ENCODE measurements at regions not wholly inside any gene's neighbourhood (a gene's known extent, or its start where the extent isn't known, plus 50 kb on each side); places are given as distances from the start of the nearest gene placed in this dataset.

- no peaks in the 10 kb centered on the region for H3K36me3 Mint-ChIP-seq (ENCODE audit: low read depth, unreplicated experiment)
- DNase-seq (ENCODE audit: low spot score), result no peak
- H3K9me3 Mint-ChIP-seq (ENCODE audit: unreplicated experiment), result no peaks in the 10 kb centered on the region
- TF ChIP-seq CTCF (IDR thresholded peaks at IDR 0.05; ENCODE audit: unreplicated experiment), result no peak
- no peak overlapping the region for H3K27ac Mint-ChIP-seq (ENCODE audit: unreplicated experiment)
- no peak overlapping the region for H3K4me3 Mint-ChIP-seq (ENCODE audit: unreplicated experiment)
- no peaks in the 10 kb centered on the region for H3K4me1 Mint-ChIP-seq (ENCODE audit: unreplicated experiment)
- no peaks in the 10 kb centered on the region for H3K27me3 Mint-ChIP-seq (ENCODE audit: unreplicated experiment)
These were observed 271.2 kb upstream of the AGA start for GRCh38 chr4:177713454-177713853.

GRCh38 chr4:177717407-177717806 lies 275.2 kb upstream of the AGA start:
- Mint-ChIP-seq H3K36me3 (ENCODE audit: low read depth, unreplicated experiment) (no peaks in the 10 kb centered on the region), H3K27ac (ENCODE audit: unreplicated experiment) (no peak overlapping the region), H3K27me3 (ENCODE audit: unreplicated experiment) (no peaks in the 10 kb centered on the region), H3K4me1 (ENCODE audit: unreplicated experiment) (no peaks in the 10 kb centered on the region), H3K4me3 (ENCODE audit: unreplicated experiment) (no peak overlapping the region), H3K9me3 (ENCODE audit: unreplicated experiment) (no peaks in the 10 kb centered on the region)
- DNase-seq (ENCODE audit: low spot score), result no peak
- no peak for TF ChIP-seq CTCF (IDR thresholded peaks at IDR 0.05; ENCODE audit: unreplicated experiment)

- DNase-seq (ENCODE audit: low spot score), result no peak
- H3K9me3 Mint-ChIP-seq (ENCODE audit: unreplicated experiment), result no peaks in the 10 kb centered on the region
- H3K4me3 Mint-ChIP-seq (ENCODE audit: unreplicated experiment), result no peak overlapping the region
- no peaks in the 10 kb centered on the region for H3K4me1 Mint-ChIP-seq (ENCODE audit: unreplicated experiment)
- no peak overlapping the region for H3K27ac Mint-ChIP-seq (ENCODE audit: unreplicated experiment)
- H3K27me3 Mint-ChIP-seq (ENCODE audit: unreplicated experiment), result no peaks in the 10 kb centered on the region
- TF ChIP-seq CTCF (IDR thresholded peaks at IDR 0.05; ENCODE audit: unreplicated experiment), result no peak
- no peaks in the 10 kb centered on the region for H3K36me3 Mint-ChIP-seq (ENCODE audit: low read depth, unreplicated experiment)
These were observed 276.3 kb upstream of the AGA start for GRCh38 chr4:177718514-177718913.

- H3K27ac Mint-ChIP-seq (ENCODE audit: unreplicated experiment), result no peak overlapping the region
- no peaks in the 10 kb centered on the region for H3K9me3 Mint-ChIP-seq (ENCODE audit: unreplicated experiment)
- DNase-seq (ENCODE audit: low spot score), result no peak
- H3K4me1 Mint-ChIP-seq (ENCODE audit: unreplicated experiment), result no peaks in the 10 kb centered on the region
- no peaks in the 10 kb centered on the region for H3K27me3 Mint-ChIP-seq (ENCODE audit: unreplicated experiment)
- no peak overlapping the region for H3K4me3 Mint-ChIP-seq (ENCODE audit: unreplicated experiment)
- no peak for TF ChIP-seq CTCF (IDR thresholded peaks at IDR 0.05; ENCODE audit: unreplicated experiment)
- no peaks in the 10 kb centered on the region for H3K36me3 Mint-ChIP-seq (ENCODE audit: low read depth, unreplicated experiment)
These were observed 283.9 kb upstream of the AGA start for GRCh38 chr4:177726111-177726510.

- Mint-ChIP-seq H3K4me1 (ENCODE audit: unreplicated experiment) (no peaks in the 10 kb centered on the region), H3K4me3 (ENCODE audit: unreplicated experiment) (no peak overlapping the region), H3K9me3 (ENCODE audit: unreplicated experiment) (no peaks in the 10 kb centered on the region), H3K27ac (ENCODE audit: unreplicated experiment) (no peak overlapping the region), H3K36me3 (ENCODE audit: low read depth, unreplicated experiment) (no peaks in the 10 kb centered on the region), H3K27me3 (ENCODE audit: unreplicated experiment) (no peaks in the 10 kb centered on the region)
- TF ChIP-seq CTCF (IDR thresholded peaks at IDR 0.05; ENCODE audit: unreplicated experiment), result no peak
- DNase-seq (ENCODE audit: low spot score), result no peak
These were observed 286.3 kb upstream of the AGA start for GRCh38 chr4:177728361-177729152.

All from endothelial cell (in vitro differentiated cells).